Peyer's patch (tissue), 4 donors: ENCODE measurements at regions not wholly inside any gene's neighbourhood (a gene's known extent, or its start where the extent isn't known, plus 50 kb on each side); places are given as distances from the start of the nearest gene placed in this dataset.
A peak's percentile ranks its signal among the peaks of the same experiment; 100 is the strongest.

Experiments
- POLR2A ChIP-seq, 2 donors: fragments of 450-650 bp; IDR thresholded peaks; one replicate each; pipeline ENCODE4 v1.5.1; 2017; ENCODE audit warnings: antibody characterized with exemption in 2 of 2, mild to moderate bottlenecking in 2 of 2, moderate library complexity in 2 of 2
- TF ChIP-seq, protein P1 (sequence below), 6 experiments: fragments of 450-650 bp in 4 of 6; fragments of 200-600 bp in 2 of 6; sonication (generic) in 1 of 6; IDR thresholded peaks; one replicate each; pipeline ENCODE4 v1.5.1; 2017 to 2019; ENCODE audit warnings: antibody characterized with exemption in 6 of 6, mild to moderate bottlenecking in 3 of 6, moderate library complexity in 1 of 6

DNA sequence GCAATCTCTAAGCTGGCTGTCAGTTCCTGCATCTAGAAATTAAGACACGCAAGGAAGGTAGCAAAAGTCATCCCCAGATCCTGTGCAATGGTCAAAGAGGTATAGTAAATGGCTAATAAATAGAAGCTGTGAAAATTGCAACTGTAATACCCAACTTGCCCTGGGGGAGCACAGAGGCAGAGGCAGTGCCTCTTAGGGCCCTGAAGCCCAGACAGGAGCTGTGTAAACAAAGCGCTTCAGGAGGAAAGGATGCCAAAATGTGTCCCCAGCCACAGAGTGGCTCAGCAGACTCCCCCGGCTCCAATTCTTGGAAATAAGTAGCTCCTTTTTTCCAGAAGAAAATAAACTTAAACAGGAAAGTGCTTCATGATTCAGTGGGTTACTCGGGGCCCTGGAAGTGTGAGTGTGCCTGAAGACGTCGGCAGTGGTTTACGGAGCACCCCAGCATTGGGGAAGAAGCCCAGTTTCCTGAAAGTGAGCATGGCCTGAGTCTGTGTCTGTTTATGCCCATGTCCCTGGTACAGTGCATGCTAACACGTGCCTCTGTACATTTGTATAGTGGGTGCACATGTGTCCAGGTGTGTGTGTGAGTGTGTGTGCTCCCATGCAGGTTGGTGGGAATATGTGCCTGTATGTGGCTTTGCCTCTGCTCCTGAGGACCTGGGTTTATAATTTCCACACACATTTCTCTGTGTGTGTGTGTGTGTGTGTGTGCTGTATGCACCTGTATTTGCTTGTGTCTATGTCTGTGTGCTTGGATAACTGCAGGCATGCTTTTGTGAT lies 246.7 kb downstream of the MAFB start:
- TF ChIP-seq, protein P1, sequence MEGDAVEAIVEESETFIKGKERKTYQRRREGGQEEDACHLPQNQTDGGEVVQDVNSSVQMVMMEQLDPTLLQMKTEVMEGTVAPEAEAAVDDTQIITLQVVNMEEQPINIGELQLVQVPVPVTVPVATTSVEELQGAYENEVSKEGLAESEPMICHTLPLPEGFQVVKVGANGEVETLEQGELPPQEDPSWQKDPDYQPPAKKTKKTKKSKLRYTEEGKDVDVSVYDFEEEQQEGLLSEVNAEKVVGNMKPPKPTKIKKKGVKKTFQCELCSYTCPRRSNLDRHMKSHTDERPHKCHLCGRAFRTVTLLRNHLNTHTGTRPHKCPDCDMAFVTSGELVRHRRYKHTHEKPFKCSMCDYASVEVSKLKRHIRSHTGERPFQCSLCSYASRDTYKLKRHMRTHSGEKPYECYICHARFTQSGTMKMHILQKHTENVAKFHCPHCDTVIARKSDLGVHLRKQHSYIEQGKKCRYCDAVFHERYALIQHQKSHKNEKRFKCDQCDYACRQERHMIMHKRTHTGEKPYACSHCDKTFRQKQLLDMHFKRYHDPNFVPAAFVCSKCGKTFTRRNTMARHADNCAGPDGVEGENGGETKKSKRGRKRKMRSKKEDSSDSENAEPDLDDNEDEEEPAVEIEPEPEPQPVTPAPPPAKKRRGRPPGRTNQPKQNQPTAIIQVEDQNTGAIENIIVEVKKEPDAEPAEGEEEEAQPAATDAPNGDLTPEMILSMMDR (IDR thresholded peaks at IDR 0.05) = peak in 1 of 6 experiments; percentile 10
- TF ChIP-seq POLR2A (IDR thresholded peaks at IDR 0.05) = no peak
